Panc1 (cell line): ENCODE measurements at regions not wholly inside any gene's neighbourhood (a gene's known extent, or its start where the extent isn't known, plus 50 kb on each side); places are given as distances from the start of the nearest gene placed in this dataset.

Experiments used
- ATAC-seq: fragments of 200-7000 bp; cut with Tn5 transposase; 2 replicates; pipeline ENCODE4 v1.9.1; 2020; ENCODE audit warnings: mild to moderate bottlenecking, moderate library complexity
- BruUV-seq: library from RNA; stranded (reverse); fragments of 400-500 nt; replicated peaks from 2 replicates; lab custom pipeline; 2021; lab: Mats Ljungman, UMichigan
- CTCF ChIA-PET: fragments of 300-600 bp; sonication (Branson Sonifier 250); formaldehyde crosslinking; loops from one replicate; lab custom pipeline; 2022; ENCODE audit warnings: antibody characterized with exemption; lab: Charles Lee
- POLR2A ChIA-PET: fragments of 300-600 bp; sonication (Branson Sonifier 250); formaldehyde crosslinking; loops from one replicate; lab custom pipeline; 2022; ENCODE audit warnings: antibody characterized with exemption; lab: Charles Lee
- DNase-seq: peaks from one replicate; pipeline ENCODE4 v3.0.0-alpha.2; 2010; ENCODE audit warnings: low read depth, low spot score
- H3K27ac ChIP-seq: 2 replicates; pipeline ENCODE4 v1.5.1; 2011; ENCODE audit warnings: mild to moderate bottlenecking, low read length, inconsistent platforms
- H3K27me3 ChIP-seq: fragments of 200-500 bp; sonication (Bioruptor generic); 2 replicates; pipeline ENCODE4 v1.6.0; 2014; ENCODE audit warnings: low read length, inconsistent platforms; ENCODE audit not compliant: control insufficient read depth, insufficient read depth
- H3K36me3 ChIP-seq: fragments of 200-500 bp; sonication (Bioruptor generic); 2 replicates; pipeline ENCODE4 v1.5.1; 2014; ENCODE audit warnings: inconsistent platforms, mild to moderate bottlenecking, low read length, moderate library complexity; ENCODE audit not compliant: control insufficient read depth, insufficient read depth
- H3K4me1 ChIP-seq: 2 replicates; pipeline ENCODE4 v1.5.1; 2011; ENCODE audit warnings: inconsistent platforms, mild to moderate bottlenecking, low read length, moderate library complexity; ENCODE audit not compliant: control insufficient read depth, insufficient read depth
- H3K4me3 ChIP-seq, 2 experiments: 2 replicates each; pipeline ENCODE4 v1.5.1; 2011 to 2012; ENCODE audit warnings: low read depth in 2 of 2, low read length in 2 of 2, mild to moderate bottlenecking in 2 of 2, inconsistent platforms in 1 of 2, moderate library complexity in 1 of 2
- H3K9me3 ChIP-seq: fragments of 200-500 bp; sonication (Bioruptor generic); 2 replicates; pipeline ENCODE4 v1.5.1; 2014; ENCODE audit warnings: low read depth, mild to moderate bottlenecking, inconsistent platforms, low read length, moderate library complexity; ENCODE audit not compliant: control insufficient read depth, insufficient read depth
- POLR2AphosphoS5 ChIP-seq: IDR thresholded peaks from 2 replicates; pipeline ENCODE4 v1.6.1; 2012; ENCODE audit warnings: mild to moderate bottlenecking, low read depth, low read length, moderate library complexity
- SIN3A ChIP-seq: IDR thresholded peaks from 2 replicates; pipeline ENCODE4 v1.6.1; 2012; ENCODE audit warnings: low read depth, mild to moderate bottlenecking, low read length, moderate library complexity, borderline replicate concordance; ENCODE audit not compliant: insufficient read depth
- TCF7L2 ChIP-seq: IDR thresholded peaks from 2 replicates; pipeline ENCODE4 v1.6.1; 2011; ENCODE audit warnings: mild to moderate bottlenecking, low read depth, low read length, inconsistent platforms
- in situ Hi-C: cut with HindIII; loops from 2 replicates; pipeline ENCODE4 v1.10.0; 2016; ENCODE audit warnings: low sequenced_read_pairs, low pct_unique_long_range_greater_than_20kb
- intact Hi-C: fragments of 100-400 bp; cut with micrococcal nuclease; formaldehyde crosslinking; loops from one replicate; pipeline ENCODE4 v1.10.0; 2022; ENCODE audit not compliant: unreplicated experiment
- TF ChIP-seq, protein P1 (sequence below), 2 experiments: IDR thresholded peaks; 2 replicates each; pipeline ENCODE4 v1.6.1; 2011 to 2012; ENCODE audit warnings: low read depth in 2 of 2, control low read depth in 1 of 2, low read length in 1 of 2, mild to moderate bottlenecking in 1 of 2, moderate library complexity in 1 of 2; ENCODE audit not compliant: insufficient read depth in 1 of 2
- TF ChIP-seq, protein P2 (sequence below): fragments of 450-650 bp; IDR thresholded peaks from 2 replicates; pipeline ENCODE4 v1.5.1; 2017; ENCODE audit warnings: mild to moderate bottlenecking

DNA sequence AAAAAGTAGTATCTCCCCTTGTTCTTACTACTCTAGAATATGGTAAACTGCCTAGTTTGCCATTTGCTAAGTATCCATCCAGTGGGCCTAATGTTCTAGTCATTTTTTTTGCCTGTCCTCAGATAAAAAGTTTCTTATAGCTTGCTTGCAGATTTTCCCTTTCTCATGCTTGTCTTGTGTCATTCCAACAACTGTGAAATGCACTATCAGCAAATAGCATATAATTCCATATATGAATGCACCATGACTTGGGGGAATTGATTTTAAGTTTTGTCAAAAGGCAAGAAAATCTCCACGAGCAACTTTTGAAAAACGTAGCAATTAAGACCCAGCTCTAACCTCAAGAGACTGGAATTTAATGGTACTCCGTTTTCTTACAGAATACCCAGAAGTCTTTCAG lies 286.2 kb upstream of the GPR149 start:
- no TSS peak for BruUV-seq
- Histone ChIP-seq H3K36me3 (no peaks in the 10 kb centered on the region), H3K4me1 (no peaks in the 10 kb centered on the region), H3K27me3 (no peaks in the 10 kb centered on the region), H3K27ac (no peak overlapping the region), H3K4me3 (no peak overlapping the region), H3K9me3 (no peaks in the 10 kb centered on the region; the same call in 1 of the 2 replicates)
- intact Hi-C loops (no loop called here), in situ Hi-C loops (no loop called here)
- DNase-seq (no peak), ATAC-seq (no peak)
- TF ChIP-seq SIN3A (no peak), POLR2AphosphoS5 (no peak), TCF7L2 (no peak)
- TF ChIP-seq, protein P1, sequence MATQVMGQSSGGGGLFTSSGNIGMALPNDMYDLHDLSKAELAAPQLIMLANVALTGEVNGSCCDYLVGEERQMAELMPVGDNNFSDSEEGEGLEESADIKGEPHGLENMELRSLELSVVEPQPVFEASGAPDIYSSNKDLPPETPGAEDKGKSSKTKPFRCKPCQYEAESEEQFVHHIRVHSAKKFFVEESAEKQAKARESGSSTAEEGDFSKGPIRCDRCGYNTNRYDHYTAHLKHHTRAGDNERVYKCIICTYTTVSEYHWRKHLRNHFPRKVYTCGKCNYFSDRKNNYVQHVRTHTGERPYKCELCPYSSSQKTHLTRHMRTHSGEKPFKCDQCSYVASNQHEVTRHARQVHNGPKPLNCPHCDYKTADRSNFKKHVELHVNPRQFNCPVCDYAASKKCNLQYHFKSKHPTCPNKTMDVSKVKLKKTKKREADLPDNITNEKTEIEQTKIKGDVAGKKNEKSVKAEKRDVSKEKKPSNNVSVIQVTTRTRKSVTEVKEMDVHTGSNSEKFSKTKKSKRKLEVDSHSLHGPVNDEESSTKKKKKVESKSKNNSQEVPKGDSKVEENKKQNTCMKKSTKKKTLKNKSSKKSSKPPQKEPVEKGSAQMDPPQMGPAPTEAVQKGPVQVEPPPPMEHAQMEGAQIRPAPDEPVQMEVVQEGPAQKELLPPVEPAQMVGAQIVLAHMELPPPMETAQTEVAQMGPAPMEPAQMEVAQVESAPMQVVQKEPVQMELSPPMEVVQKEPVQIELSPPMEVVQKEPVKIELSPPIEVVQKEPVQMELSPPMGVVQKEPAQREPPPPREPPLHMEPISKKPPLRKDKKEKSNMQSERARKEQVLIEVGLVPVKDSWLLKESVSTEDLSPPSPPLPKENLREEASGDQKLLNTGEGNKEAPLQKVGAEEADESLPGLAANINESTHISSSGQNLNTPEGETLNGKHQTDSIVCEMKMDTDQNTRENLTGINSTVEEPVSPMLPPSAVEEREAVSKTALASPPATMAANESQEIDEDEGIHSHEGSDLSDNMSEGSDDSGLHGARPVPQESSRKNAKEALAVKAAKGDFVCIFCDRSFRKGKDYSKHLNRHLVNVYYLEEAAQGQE (IDR thresholded peaks at IDR 0.05; ENCODE audit: insufficient read depth in 1 of 2, low read depth in 2 of 2, low read length in 1 of 2) = no peak
- TF ChIP-seq, protein P2, sequence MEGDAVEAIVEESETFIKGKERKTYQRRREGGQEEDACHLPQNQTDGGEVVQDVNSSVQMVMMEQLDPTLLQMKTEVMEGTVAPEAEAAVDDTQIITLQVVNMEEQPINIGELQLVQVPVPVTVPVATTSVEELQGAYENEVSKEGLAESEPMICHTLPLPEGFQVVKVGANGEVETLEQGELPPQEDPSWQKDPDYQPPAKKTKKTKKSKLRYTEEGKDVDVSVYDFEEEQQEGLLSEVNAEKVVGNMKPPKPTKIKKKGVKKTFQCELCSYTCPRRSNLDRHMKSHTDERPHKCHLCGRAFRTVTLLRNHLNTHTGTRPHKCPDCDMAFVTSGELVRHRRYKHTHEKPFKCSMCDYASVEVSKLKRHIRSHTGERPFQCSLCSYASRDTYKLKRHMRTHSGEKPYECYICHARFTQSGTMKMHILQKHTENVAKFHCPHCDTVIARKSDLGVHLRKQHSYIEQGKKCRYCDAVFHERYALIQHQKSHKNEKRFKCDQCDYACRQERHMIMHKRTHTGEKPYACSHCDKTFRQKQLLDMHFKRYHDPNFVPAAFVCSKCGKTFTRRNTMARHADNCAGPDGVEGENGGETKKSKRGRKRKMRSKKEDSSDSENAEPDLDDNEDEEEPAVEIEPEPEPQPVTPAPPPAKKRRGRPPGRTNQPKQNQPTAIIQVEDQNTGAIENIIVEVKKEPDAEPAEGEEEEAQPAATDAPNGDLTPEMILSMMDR = no peak
- POLR2A ChIA-PET = no interaction called here
- CTCF ChIA-PET = no interaction called here

DNA sequence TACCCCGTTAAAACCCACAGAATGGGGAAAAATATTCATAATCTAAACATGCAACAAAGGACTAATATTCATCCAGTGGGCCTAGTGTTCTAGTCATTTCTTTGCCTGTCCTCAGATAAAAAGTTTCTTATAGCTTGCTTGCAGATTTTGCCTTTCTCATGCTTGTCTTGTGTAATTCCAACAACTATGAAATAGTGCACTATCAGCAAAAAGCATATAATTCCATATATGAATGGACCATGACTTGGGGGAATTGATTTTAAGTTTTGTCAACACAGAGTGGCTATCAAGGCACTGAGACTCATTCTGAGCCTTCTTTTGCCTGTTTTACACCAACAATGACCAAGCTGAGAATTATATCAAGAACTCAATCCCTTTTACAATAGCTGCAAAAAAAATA lies 278.6 kb upstream of the GPR149 start:
- TF ChIP-seq SIN3A (no peak), POLR2AphosphoS5 (no peak), TCF7L2 (no peak)
- TF ChIP-seq, protein P2 = no peak
- TF ChIP-seq, protein P1 (IDR thresholded peaks at IDR 0.05; ENCODE audit: insufficient read depth in 1 of 2, low read depth in 2 of 2, low read length in 1 of 2) = no peak
- Histone ChIP-seq H3K27ac (no peak overlapping the region), H3K4me3 (no peak overlapping the region), H3K36me3 (no peaks in the 10 kb centered on the region), H3K27me3 (no peaks in the 10 kb centered on the region), H3K9me3 (no peaks in the 10 kb centered on the region), H3K4me1 (no peaks in the 10 kb centered on the region)
- DNase-seq (no peak), ATAC-seq (no peak)
- in situ Hi-C loops = no loop called here
- intact Hi-C loops = no loop called here
- CTCF ChIA-PET = no interaction called here
- no TSS peak for BruUV-seq
- POLR2A ChIA-PET = no interaction called here
